Choroid plexus epithelial cell (primary cell): ENCODE measurements at regions not wholly inside any gene's neighbourhood (a gene's known extent, or its start where the extent isn't known, plus 50 kb on each side); places are given as distances from the start of the nearest gene placed in this dataset.

Source experiments
- DNase-seq: peaks from one replicate; pipeline ENCODE4 v3.0.0-alpha.2; 2010; ENCODE audit warnings: low read depth
- H3K4me3 ChIP-seq: 2 replicates; pipeline ENCODE4 v1.5.1; 2011; ENCODE audit warnings: low read depth, mild to moderate bottlenecking, control low read depth, low read length, moderate library complexity
- CTCF ChIP-seq: conservative IDR thresholded peaks from 2 replicates; pipeline ENCODE4 v1.5.1; 2011; ENCODE audit warnings: low read depth, mild to moderate bottlenecking, control low read depth, inconsistent platforms, low read length, moderate library complexity

GRCh38 chr2:125591954-125592353 is 1064.0 kb upstream of the GYPC start:
- no peak for TF ChIP-seq CTCF
- no peak for DNase-seq
- no peak overlapping the region for H3K4me3 ChIP-seq

DNA sequence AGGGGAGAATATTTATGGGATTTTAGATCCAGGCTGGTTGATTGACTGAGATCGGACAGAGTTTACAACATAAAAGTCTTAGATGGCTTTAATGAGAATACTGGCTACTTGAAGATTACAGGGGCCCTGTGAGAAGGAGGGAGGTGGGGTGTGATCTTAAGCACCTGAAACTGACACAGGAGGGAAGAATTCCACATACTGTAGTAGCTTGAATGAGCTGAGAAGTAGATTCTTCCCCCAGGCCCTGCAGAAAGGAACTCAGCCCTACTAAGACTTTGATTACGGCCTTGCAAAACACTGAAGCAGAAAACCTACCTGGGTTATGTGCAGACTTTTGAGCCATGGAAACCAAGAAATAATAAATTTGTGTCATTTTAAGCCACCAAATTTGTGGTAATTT is 1062.9 kb upstream of the GYPC start:
- no peak overlapping the region for H3K4me3 ChIP-seq
- TF ChIP-seq CTCF: no peak
- no peak for DNase-seq

DNA sequence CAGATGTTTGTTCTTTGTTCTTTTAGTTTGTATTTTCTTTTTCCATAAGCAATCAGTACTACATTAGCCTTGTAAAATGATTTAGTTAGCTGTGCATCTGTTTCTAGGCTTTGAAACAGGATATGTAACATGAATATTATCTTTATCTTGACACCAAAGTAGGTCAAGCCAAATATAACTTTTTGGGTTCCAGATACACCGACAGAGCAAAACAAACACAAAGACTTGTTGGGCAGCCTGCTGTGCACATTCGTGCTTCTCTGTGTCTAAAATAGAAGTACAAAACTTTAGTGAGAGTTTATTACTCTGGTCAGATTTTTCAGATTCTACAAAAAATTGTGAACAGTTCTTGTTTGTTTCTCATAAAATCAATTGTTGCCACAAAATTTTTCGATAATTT is 1059.3 kb upstream of the GYPC start:
- no peak for TF ChIP-seq CTCF
- DNase-seq: no peak
- no peak overlapping the region for H3K4me3 ChIP-seq

DNA sequence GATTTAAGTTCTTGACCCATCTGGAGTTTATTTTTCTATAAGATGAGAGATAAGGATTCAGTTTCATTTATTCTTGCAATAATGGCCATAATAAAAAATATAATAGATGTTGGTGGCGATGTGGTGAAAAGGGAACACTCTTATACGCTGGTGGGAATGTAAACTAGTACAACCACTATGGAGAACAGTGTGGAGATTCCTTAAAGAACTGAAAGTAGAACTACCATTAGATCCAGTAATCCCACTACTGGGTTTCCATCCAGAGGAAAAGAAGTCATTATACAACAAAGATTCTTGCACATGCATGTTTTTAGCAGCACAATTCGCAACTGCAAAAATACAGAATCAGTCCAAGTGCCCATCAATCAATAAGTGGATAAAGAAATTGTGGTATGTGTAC is 1040.5 kb upstream of the GYPC start:
- no peak overlapping the region for H3K4me3 ChIP-seq
- TF ChIP-seq CTCF: no peak
- DNase-seq: no peak

GRCh38 chr2:125630377-125630776 is 1025.6 kb upstream of the GYPC start:
- TF ChIP-seq CTCF: no peak

GRCh38 chr2:125634662-125635061 is 1021.3 kb upstream of the GYPC start:
- no peak for DNase-seq
- H3K4me3 ChIP-seq: no peak overlapping the region
- no peak for TF ChIP-seq CTCF

More at GRCh38 chr2:125630377-125630776, 1025.6 kb upstream of the GYPC start:
- no peak for DNase-seq
- H3K4me3 ChIP-seq: no peak overlapping the region

- H3K4me3 ChIP-seq: no peak overlapping the region
- DNase-seq: no peak
- TF ChIP-seq CTCF: no peak
These were observed 1017.6 kb upstream of the GYPC start for GRCh38 chr2:125638345-125638744.
